Muscle layer of colon (tissue), 2 donors: ENCODE measurements at regions not wholly inside any gene's neighbourhood (a gene's known extent, or its start where the extent isn't known, plus 50 kb on each side); places are given as distances from the start of the nearest gene placed in this dataset.
A peak's percentile ranks its signal among the peaks of the same experiment; 100 is the strongest.

Source experiments
- H3K27ac ChIP-seq: one replicate; pipeline ENCODE4 v1.7.0; 2013; ENCODE audit warnings: low read depth, mild to moderate bottlenecking, low read length, moderate library complexity
- H3K27me3 ChIP-seq, 2 donors: one replicate each; pipeline ENCODE4 v1.7.0; 2013; ENCODE audit warnings: low read length in 2 of 2, mild to moderate bottlenecking in 2 of 2; ENCODE audit not compliant: insufficient read depth in 2 of 2, control insufficient read depth in 1 of 2
- H3K36me3 ChIP-seq: one replicate; pipeline ENCODE4 v1.7.0; 2013; ENCODE audit warnings: mild to moderate bottlenecking, low read length; ENCODE audit not compliant: insufficient read depth
- H3K4me1 ChIP-seq: one replicate; pipeline ENCODE4 v1.7.0; 2013; ENCODE audit warnings: mild to moderate bottlenecking, low read length; ENCODE audit not compliant: insufficient read depth
- H3K4me3 ChIP-seq, 2 donors: one replicate each; pipeline ENCODE4 v1.7.0; 2013; ENCODE audit warnings: low read length in 2 of 2, low read depth in 1 of 2, mild to moderate bottlenecking in 1 of 2, moderate library complexity in 1 of 2
- H3K9ac ChIP-seq: one replicate; pipeline ENCODE4 v1.7.0; 2013; ENCODE audit warnings: low read length
- H3K9me3 ChIP-seq: one replicate; pipeline ENCODE4 v1.7.0; 2013; ENCODE audit warnings: mild to moderate bottlenecking, low read length
- donor health status: abdominal sarcoma.
- donor health status: Adenocarcinoma of cecum.

DNA sequence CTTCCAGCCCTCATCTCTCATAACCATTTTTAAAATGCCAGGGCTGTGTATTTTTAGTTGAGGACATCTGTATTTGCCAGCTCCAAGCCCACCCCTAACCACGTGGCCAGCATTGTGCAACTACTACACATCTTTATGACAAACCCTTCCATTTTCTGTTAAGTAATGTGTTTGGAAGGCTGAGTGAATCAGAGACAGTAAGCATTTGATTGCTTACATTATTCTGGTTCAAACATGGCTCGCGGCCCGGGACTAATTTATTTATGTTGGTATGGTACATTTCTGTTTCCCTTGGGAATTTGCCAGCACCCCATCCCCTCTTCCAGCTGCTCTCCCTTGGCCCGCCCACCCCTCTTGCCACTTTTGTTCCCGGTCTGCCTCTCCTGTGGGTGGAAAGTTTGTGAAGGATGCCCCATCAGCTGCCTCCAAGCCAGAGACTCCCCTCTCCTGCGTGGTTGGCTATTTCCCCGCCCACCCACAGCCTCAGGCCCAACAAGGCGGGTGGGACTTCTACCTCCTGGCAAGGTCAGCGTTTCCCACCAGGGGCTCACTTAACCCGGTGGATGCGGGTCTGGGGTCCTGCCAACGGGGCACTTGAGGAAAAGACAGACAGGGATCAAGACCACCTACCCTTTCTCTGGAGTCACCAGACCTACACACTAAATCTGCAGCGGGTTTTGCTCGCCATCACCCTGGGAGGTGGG, 162.2 kb downstream of the HSD17B3 start:
- no peaks in the 10 kb centered on the region for H3K9me3 ChIP-seq
- peak overlapping the region; percentile 84 for H3K27ac ChIP-seq
- H3K9ac ChIP-seq = no peak overlapping the region
- no peak overlapping the region for H3K4me3 ChIP-seq
- H3K4me1 ChIP-seq = peaks cover 54% of the 10 kb centered on the region
- H3K36me3 ChIP-seq = no peaks in the 10 kb centered on the region
- no peaks in the 10 kb centered on the region for H3K27me3 ChIP-seq

DNA sequence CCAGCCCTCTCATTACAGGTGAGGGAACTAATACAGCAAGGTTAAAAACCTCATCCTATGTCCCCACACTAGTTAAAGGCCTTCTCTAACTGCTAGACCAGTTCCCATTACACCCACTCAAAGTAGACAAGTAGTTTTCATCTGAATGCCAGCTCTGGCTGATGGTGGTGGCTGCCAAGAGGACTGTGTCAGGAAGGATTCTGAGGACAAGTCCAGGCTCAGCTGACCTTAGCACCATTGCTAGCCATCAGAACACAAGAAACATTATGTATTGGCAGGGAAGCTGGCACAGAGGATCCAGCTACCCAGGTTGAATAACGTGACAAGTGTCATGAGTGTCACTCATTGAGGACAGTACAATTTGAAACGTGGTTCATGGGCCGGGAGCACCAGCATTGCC, 163.4 kb downstream of the HSD17B3 start:
- H3K4me3 ChIP-seq = no peak overlapping the region
- H3K36me3 ChIP-seq = no peaks in the 10 kb centered on the region
- peak overlapping the region; percentile 84 for H3K27ac ChIP-seq
- no peak overlapping the region for H3K9ac ChIP-seq
- H3K4me1 ChIP-seq = peaks cover 54% of the 10 kb centered on the region
- no peaks in the 10 kb centered on the region for H3K9me3 ChIP-seq
- no peaks in the 10 kb centered on the region for H3K27me3 ChIP-seq

GRCh38 chr9:96137671-96138429, 164.1 kb downstream of the HSD17B3 start:
- H3K36me3 ChIP-seq = no peaks in the 10 kb centered on the region
- peak overlapping the region; percentile 84 for H3K27ac ChIP-seq
- H3K4me1 ChIP-seq = peaks cover 54% of the 10 kb centered on the region
- H3K9me3 ChIP-seq = no peaks in the 10 kb centered on the region
- H3K9ac ChIP-seq = peak overlapping the region; percentile 58
- no peaks in the 10 kb centered on the region for H3K27me3 ChIP-seq
- H3K4me3 ChIP-seq = peak overlapping the region; percentile 5 to 37

- Histone ChIP-seq H3K4me1 (peaks cover 54% of the 10 kb centered on the region), H3K27ac (peak overlapping the region; percentile 84), H3K9ac (peak overlapping the region; percentile 58), H3K9me3 (no peaks in the 10 kb centered on the region), H3K27me3 (no peaks in the 10 kb centered on the region), H3K4me3 (peak overlapping the region; percentile 5 to 37), H3K36me3 (no peaks in the 10 kb centered on the region)
These were observed 164.8 kb downstream of the HSD17B3 start for GRCh38 chr9:96136992-96137670.

- Histone ChIP-seq H3K4me1 (peaks cover 43% of the 10 kb centered on the region), H3K4me3 (no peak overlapping the region), H3K9ac (no peak overlapping the region), H3K9me3 (no peaks in the 10 kb centered on the region), H3K27me3 (no peaks in the 10 kb centered on the region), H3K27ac (no peak overlapping the region), H3K36me3 (no peaks in the 10 kb centered on the region)
These were observed 166.2 kb downstream of the HSD17B3 start for GRCh38 chr9:96135753-96136290.

DNA sequence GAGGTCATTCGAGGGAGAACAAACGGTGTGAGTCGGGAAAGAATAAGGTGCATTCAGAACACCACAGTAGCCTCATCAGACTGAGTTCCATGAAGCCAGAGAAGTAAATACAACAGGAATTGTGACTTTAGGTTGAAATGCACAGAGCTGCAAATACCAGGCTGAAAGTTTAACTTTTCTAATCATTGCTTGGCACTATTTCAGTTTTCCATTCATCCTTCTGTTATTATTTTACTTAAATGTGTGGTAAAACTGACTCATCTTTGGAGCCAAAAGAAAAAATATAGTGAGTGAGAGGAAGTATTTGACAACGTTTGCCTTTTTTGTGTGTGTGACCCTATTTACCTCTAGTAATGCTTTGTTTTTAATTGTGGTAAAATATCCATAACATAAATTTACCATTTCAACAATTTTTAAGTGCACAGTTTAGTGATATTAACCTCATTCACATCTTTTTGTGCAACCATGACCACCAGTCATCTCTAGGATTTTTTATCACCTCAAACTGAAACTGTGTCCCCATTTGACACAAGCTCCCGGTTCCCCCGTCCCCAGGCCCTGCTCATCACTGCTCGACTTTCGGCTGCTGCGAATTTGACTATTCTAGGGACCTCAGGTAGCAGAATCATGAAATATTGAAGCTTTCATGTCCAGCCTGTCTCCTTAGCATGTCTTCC, 166.8 kb downstream of the HSD17B3 start:
- Histone ChIP-seq H3K27me3 (no peaks in the 10 kb centered on the region), H3K9me3 (no peaks in the 10 kb centered on the region), H3K36me3 (no peaks in the 10 kb centered on the region), H3K9ac (no peak overlapping the region), H3K4me3 (no peak overlapping the region), H3K27ac (no peak overlapping the region), H3K4me1 (peaks cover 37% of the 10 kb centered on the region)

DNA sequence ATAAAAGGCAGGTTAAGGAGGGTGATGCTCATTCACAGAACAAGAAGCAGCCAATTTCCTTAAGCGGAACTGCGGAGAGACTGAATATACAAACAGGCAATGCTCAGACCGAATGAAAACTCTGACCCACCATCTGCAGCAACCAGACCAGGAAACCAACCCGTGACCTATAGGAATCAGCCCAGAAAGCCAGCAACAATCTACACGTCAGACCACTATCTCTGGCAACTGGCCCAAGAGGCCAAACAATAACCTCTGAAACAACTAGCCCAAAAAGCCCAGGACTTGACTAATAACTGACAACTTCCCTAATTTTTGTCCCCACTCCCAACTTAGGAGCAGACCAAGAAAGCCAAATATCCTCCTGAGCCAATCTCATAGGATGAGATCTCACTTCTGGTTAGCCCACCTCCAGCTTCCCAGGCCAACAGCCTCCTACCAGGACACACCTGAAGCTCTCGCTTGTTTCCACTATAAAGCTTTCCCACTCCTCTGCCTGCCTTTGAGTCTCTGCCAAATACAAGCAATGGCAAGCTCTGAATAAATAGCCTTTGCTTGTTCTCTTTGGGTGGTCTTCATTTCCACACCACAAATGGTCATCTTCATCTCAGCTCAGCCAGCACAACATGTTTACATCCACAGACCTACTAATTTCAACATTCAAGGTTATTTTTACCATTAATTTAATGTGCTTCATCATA, 168.5 kb downstream of the HSD17B3 start:
- H3K36me3 ChIP-seq = no peaks in the 10 kb centered on the region
- H3K4me3 ChIP-seq = no peak overlapping the region
- no peaks in the 10 kb centered on the region for H3K9me3 ChIP-seq
- H3K9ac ChIP-seq = no peak overlapping the region
- H3K4me1 ChIP-seq = peaks cover 20% of the 10 kb centered on the region
- H3K27me3 ChIP-seq = no peaks in the 10 kb centered on the region
- no peak overlapping the region for H3K27ac ChIP-seq

DNA sequence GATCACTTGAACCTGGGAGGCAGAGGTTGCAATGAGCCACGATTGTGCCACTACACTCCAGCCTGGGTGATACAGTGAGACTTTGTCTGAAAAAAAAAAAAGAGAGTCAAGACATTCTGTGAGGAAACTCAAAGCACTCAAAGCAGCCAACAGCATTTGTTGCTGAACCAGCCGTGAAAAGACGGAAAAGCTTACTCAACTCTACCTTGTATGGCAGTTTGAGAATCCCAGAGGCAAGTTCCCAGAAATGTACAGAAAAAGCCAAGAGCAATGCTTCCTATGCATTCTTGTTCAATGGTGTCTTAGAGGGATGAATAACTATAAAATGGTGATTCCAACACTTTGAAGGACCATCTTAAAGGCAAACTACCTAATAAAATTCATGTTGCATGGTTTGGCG, 170.2 kb downstream of the HSD17B3 start:
- H3K4me1 ChIP-seq = peaks cover 5% of the 10 kb centered on the region

DNA sequence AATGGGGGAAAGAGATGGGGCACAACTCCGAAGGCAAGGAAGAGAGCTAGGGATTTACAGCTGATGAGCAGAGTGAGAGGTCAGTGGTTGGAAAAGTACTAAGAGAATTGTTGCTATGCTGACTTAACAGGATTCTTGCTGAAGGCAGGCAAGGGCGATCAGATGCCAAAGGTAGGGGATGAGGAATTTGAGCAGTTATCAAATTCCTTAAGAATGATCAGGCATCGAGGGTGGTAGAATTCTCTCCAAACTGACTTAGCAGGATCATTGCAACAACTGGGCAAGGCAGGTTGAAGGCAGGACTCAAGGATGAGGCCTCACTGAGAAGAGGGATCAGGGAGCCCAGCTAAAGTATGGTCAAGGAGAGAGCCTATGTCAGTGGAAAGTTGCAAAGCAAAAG, 171.0 kb downstream of the HSD17B3 start:
- no peak overlapping the region for H3K4me3 ChIP-seq
- H3K9ac ChIP-seq = no peak overlapping the region
- H3K27me3 ChIP-seq = no peaks in the 10 kb centered on the region
- no peaks in the 10 kb centered on the region for H3K9me3 ChIP-seq
- H3K4me1 ChIP-seq = no peaks in the 10 kb centered on the region
- H3K36me3 ChIP-seq = no peaks in the 10 kb centered on the region
- H3K27ac ChIP-seq = no peak overlapping the region

More for the DNA sequence above, 170.2 kb downstream of the HSD17B3 start:
- H3K36me3 ChIP-seq = no peaks in the 10 kb centered on the region
- H3K27ac ChIP-seq = no peak overlapping the region
- H3K9ac ChIP-seq = no peak overlapping the region
- no peaks in the 10 kb centered on the region for H3K9me3 ChIP-seq
- no peak overlapping the region for H3K4me3 ChIP-seq
- no peaks in the 10 kb centered on the region for H3K27me3 ChIP-seq

DNA sequence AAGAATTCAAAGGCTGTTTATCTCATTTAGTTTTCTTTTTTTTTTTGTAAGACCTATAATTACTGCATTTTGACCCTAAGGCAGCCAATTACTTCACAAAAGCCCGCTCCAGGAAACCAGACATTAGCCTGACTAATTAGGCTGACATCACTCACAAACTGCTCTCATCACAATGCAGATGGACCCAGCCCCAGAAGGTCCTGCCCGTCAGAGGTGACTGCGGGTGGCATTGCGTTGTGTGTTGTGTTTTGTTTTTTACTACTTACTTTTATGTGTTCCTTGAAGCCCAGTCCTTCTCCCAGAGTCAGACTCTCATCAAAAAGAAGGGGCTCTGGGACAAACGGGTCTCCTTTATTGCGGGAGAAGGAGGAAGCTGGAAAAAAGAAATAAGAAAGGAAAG, 172.2 kb downstream of the HSD17B3 start:
- H3K36me3 ChIP-seq = no peaks in the 10 kb centered on the region
- H3K4me3 ChIP-seq = no peak overlapping the region
- no peak overlapping the region for H3K27ac ChIP-seq
- H3K9me3 ChIP-seq = no peaks in the 10 kb centered on the region
- H3K4me1 ChIP-seq = no peaks in the 10 kb centered on the region
- no peaks in the 10 kb centered on the region for H3K27me3 ChIP-seq
- no peak overlapping the region for H3K9ac ChIP-seq
